PC-9 (cell line): ENCODE measurements at regions not wholly inside any gene's neighbourhood (a gene's known extent, or its start where the extent isn't known, plus 50 kb on each side); places are given as distances from the start of the nearest gene placed in this dataset.

Source experiments
- CTCF ChIP-seq: fragments of 200-600 bp; sonication (generic); conservative IDR thresholded peaks from 2 replicates; pipeline ENCODE4 v1.6.1; 2017; ENCODE audit warnings: mixed run types, antibody characterized with exemption, mild to moderate bottlenecking, moderate library complexity
- EZH2 ChIP-seq: fragments of 200-600 bp; sonication (generic); IDR thresholded peaks from 2 replicates; pipeline ENCODE4 v1.8.0; 2017; ENCODE audit warnings: antibody characterized with exemption, low read depth

GRCh38 chr5:174796711-174797192 lies 72.4 kb downstream of the MSX2 start:
- no peak for TF ChIP-seq CTCF
- no peak for TF ChIP-seq EZH2
